HG03103 (cell line): ENCODE measurements at regions not wholly inside any gene's neighbourhood (a gene's known extent, or its start where the extent isn't known, plus 50 kb on each side); places are given as distances from the start of the nearest gene placed in this dataset.

ENCODE experiments used
- ATAC-seq: cut with Tn5 transposase; IDR thresholded peaks from one replicate; pipeline ENCODE4 v1.9.1; 2021; ENCODE audit warnings: low read depth; ENCODE audit not compliant: unreplicated experiment

DNA sequence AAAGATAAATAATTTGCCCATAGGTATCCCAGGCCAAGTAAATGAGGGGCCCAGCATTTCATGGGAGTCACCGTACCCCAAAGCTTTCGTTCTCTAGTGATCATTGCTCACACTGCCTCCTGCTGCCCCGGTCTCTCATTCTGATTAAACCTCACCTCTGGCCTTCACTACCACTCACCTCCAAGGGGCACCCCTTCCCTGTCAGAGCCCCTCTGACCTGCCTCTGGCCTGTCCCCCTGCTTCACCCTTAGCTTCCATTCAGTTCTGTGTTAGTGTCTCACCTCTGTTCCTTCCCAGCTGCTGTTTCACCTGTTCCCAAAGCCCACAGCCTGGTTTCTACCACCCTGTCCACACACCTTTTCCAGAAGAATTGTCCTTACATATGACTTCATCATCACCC is 150.3 kb upstream of the E2F8 start:
- ATAC-seq = no peak

DNA sequence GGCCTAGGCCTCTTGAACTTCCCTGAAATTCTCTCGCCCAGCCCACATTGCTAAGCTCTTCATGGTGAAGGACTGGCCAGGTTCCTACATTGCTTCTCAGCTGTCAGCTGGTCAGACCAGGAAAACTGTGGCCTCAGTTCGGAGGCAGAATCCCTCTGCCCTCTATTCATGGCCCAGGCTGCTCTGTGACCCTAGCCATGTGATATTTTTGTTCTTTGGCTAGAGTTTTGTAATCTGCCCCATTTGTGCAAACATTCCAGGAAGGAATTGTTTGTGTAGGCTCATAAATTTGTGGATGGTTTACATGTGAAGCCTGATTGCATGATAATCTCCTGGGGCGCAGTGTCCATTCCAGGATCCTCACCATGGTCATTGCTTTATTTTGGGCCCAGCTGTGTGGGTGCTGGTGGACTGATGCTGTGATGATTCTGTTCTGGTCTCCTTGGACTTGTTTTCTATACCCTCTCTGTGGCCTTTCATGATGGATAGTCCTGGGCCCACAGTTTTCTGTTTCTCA is 149.1 kb upstream of the E2F8 start:
- no peak for ATAC-seq

DNA sequence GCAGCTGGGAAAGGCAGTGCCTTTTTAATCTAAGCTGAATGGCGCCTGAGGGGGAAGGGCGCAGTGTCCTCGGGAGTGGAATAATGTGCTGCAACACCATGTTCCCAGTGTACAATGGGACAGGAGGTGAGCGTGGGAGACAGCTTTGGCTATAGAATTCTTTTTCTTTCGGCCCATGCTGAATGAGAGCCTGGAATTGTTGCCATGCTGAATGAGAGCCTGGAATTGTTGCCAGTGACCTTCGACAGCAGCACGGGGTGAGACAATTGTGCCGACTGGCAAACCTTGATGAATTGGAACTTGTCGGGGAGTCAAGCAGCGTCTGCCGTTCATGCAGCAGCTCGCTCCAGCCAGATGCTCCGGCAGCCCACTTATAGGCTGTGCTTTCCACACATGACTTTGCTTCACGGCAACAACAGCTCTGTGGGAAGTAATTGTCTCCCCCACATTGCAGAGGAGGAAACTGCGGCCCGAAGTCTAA is 141.4 kb upstream of the E2F8 start:
- no peak for ATAC-seq

DNA sequence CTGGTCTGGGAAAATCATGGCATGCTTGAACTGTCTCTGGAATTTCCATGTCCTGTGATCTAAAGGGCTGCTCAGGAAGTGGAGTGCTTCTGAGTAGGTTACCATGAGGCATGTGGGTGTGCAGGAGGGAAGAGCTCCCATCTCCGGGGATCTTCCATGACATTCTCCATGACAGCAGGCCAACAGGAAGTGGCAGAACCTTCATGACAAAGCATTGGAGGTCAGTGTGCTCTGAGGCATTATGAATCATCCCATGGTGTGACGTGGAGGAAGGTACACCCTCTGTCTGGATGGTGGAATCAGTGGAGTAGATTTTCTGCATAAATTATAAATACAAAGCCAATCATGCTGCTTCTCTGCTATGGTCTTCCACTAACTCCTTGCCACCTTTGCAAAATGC is 139.6 kb upstream of the E2F8 start:
- no peak for ATAC-seq

DNA sequence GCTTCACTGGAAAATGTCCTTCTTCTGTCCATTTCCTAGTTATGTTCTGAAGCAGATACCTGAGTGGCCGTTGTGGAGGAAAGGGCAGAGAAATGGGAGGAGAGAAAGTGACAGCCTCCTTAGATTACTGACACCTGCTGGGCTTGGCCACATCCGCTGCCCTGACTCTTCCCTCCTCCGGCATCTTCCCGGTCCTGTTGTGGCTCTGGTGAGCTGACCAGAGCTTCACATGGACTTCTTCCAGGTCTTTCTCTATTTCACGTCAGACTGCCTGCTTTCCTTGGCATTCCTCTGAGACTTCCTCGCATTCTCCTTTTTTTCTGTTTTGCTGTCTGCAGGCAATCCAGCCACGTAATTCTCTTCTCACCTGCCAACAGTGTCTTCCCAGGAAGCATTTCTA is 138.7 kb upstream of the E2F8 start:
- ATAC-seq = no peak

DNA sequence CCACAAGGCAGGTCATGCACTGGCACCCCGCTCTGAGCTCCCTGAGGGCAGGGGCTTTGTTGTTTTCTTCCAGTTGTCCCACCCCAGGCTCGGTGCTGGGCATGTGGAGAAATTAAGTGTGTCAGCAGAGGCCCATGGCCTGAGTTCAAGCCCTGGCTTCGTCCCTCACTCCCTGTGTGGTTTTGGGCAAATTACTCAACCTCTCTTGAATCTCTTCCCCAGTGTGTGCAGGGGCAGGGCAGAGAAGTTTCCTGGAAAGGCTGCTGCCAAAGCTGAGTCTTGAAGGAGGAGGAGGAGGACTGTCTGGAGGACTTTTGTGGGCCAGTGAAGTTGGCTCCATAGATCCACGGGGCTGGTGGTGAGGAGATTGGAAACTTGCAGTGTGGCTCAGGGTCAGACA is 138.1 kb upstream of the E2F8 start:
- no peak for ATAC-seq

DNA sequence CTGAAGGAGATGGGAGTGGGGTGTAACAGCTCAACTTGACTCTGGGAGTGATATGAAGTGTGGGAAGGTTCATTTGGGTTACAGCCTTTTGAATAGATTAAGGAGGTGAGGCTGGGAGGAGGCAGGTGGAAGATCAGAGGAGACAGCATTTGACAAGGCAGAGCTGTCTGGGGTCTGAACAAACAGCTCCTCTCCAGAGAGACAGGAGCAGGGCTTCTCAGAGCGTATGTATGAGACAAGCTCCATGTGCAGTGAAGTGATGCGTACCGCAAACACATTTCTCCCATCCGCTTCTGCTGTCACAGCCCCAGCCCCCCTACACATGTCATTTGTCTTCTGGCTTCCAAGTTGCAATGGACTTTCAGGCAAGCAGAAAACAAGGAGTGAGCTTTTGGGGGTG is 137.1 kb upstream of the E2F8 start:
- no peak for ATAC-seq

DNA sequence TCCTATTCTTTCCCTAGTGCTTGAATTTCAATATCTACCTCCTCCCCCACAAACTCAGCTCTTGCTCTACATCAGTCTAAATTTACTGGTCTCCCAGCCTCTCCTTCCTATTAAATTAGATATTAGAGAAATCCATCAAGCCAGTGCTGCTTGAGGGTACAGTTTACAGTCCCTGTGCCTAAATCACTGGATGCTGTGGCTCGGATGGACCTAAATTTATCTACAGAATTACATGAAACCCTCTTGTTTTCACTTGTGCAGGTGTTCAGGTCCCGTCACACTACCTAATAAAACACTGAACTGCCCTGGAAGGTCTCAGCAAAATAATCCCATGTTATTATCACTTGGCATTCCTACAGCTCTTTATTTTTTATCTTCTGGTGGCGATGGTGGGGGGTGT is 134.7 kb upstream of the E2F8 start:
- no peak for ATAC-seq

DNA sequence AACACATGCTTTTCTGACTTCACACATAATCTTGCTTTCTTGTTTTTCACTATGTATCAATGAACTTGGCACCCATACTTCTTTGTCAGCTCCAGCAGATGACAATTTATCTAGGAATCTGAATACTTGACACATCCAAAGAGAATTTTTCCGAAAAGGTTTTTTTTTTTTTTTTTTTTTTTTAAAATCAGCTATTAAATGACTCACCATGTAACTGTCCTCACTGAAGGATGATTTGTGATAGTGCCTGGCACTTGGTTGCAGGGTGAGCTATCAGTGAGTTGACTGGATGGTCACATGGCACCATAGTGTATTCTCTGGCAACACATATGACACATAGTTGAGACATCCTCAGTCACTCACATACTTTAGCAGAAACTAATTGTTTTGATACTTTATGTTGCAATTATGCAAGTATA is 133.4 kb upstream of the E2F8 start:
- ATAC-seq = no peak

DNA sequence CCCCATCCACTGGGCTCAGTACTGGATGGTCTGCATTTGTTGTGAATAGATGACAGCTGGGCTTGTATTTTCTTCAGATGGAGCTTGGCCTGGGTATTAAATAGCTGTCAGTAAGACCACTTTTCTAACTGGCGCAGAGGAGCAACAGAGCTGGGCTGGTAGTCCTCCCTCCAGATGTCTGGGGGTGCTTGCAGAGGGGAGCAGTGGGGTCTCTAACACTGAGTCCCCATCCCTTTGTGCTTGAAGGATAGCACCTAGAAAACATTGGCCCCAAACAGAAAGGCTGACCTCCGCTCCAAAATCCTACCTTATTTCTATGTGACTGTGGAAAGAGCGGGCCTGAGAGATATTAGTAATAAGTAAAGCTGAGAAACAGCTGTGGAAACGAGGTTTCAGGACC is 131.6 kb upstream of the E2F8 start:
- ATAC-seq = no peak

DNA sequence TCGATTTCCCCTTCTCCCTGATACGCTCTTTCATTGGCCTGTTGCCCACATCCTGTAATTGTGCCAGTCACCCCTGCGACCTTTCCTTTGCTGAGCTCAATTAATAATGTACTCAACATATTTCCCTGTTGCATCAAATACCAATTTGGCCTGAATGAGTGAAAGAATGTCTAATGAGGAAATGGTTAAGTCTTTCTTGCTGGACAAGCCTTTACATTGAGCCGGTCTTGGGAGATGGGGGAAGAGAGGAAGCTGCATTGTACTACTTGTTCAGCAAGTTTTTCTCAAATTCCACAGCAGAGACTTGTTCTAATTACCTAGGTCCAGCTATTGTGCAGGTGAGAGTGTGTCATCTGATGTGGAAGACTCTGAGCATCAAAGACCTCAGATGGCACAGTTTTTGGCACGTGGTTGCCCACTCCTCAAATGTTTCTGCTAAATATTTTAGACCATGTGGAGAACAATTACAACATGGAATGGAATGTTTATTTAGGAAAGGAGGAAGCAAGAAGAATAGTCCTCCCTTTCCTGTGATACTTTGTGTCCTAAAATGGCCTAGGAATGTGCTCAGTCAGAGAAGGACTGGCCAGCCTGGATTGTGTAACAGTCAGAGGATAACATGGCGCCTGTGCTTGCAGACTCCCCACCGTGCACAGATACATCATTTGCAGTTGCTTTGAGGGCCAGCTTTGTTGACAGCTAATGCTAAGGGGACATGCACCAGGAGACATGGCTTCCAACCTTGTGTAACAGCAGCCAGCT is 129.5 kb upstream of the E2F8 start:
- ATAC-seq = no peak

DNA sequence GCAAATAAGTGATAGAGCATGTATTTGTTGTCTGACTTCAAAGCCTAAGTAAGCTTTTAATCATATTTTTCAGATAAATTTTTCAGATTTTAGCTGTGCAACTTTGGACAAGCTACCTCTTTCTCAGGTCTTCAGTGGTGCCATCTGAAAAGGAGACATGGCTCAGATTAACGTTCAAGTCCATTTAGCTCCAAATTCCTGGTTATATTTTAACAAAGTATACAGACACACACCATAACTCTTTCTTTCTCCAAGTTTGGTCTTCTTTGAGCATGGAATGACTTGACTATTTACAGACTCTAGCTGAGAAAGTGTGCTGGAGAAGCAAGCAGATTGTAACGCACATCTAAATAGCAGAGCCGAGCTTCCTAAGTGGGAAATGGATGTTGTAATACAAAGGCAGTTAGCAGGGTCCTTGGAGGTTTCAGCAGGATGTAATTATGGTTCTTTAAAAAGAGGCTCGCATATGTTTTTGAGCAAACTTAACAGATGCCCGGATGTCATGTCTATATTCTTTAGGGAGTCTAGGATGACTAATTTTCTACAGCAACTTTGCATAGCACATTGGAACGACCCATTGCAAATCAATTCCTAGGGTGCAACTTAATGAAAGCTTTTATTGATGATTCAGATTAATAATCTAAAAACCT is 128.1 kb upstream of the E2F8 start:
- no peak for ATAC-seq

DNA sequence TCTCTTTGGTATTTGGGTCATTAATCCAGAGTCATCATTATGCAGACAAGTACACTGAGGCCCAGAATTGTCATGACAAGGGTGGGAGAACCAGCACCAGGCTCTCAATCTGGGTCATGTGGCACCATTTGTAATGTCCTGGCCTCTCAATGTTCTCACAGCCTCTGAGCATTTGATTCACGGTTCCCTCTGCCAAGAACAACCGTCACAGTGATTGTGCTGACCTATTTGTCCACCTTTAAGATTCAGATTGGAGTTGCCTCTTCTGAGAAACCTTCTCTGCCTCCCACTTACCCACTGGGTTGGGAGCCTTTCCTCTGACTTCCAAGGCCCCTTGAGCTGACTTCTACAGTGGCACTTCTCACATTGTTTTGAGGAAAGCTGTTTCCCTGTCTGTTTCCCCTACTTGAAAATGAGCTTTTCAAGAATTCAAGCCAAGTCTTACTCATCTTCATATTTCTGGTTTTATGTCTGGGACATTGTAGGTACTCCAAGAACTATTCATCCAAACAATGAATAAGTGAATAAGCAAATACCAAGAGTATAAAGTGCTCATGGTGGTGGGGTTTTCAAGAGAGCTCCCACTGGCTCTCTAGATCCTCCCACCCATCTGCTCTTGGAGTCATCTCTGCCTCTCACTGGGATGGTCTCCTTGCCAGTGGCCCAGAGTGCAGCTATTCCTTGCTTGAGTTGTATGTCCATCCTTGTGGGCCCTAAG is 126.4 kb upstream of the E2F8 start:
- no peak for ATAC-seq

DNA sequence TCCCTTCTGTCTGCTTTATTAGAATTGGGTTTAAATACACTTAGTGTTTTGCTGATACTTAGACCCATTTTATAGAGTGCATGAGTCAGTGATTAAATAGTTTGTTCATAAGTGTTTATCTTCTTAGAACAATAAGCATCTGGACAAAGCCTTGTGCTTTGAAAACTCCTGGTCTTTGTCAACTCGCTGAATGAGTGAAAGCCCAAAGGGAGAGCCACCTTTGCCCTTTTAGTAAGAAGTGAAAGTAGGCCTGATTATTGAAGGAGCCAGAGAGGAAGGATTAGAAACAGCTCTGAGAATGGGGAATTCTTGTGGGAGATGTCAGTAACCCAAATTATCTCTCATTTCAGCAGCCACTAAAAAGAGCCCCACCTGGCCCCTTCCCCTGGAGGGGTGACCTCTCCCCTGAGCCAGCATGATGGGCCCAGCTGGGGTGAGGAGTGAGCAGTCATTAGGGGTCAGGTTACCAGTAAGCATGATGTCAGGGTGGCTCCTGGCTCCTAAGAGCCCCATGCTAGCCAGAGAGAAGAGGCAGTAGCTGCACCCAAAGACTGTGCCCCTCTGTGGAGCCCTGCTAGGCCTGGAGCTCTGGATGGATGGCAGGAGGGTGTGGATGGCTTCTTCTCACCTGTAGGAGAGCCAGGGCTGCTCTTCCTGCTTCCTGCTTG is 125.1 kb upstream of the E2F8 start:
- no peak for ATAC-seq

DNA sequence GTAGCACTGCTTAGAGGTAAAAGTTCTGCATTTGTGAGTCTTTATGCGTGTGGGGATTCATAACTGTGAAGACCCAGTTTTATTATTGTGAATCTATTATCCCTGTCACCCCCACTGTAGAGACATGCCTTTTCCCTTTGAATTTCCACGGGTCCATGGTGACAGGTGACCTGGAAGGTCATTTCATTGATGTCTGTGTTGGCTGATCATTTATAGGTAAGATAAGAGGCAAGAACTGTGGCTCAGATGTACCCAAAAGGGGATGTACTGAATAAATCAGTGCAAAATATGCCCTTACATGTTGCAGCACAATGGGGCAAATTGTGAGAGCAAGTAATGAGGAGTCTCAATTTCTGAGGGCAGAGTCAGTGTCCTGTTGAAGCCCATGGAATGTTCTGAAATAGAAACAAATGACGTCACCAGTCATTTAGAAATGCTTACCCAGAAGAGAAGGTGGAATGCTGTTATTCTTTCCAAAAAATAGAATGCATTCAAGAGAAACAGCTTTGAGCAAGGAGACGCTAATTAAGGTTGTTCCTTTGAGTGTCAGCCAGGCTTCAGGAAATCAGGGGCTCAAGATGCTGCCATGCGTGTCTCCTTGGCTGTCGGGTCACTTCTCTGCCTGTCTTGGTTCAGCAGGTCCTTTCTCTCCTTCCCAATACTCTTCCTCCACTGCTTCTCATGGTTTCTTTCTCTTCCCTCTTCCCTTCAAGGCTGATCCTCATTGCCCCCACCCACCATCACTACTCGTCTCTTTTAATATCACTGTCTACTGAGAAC is 118.7 kb upstream of the E2F8 start:
- no peak for ATAC-seq

DNA sequence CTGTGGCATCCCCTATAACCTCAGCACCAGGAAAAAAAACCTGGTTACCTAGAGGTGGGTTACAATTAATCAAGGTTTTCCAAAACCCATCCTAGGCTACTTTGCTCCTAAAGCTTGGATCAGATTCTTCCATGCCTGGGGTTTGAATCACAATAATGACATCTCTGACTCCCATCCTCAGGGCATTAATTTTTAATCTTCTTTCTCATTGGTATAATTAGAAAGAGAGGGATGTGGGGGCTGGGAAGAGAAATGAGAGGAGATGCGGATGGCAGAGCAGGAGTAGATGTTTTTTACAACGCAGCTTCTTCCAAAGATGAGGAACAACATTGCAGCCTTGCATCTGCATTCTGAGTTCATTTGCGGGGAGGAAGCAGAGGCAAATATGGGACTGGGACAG is 117.2 kb upstream of the E2F8 start:
- ATAC-seq = no peak

DNA sequence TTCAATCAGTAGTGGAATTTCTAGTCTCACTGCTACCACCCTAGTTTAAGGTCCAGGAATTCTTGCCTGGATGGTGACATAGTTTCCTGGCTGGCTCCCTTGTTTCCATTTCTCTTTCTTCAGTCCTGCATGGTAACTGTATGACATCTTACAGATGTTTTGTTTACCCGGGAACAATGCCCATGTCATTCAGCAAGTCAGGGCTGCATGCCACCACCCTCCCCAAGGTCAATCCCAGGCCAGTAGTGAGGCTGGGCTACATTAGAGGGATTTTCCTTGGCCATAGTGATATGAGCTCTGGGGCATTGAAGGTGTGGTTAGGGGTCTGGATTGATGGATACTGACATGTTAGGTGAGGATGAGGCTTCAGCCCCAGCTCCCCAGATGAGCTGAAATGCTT is 114.9 kb upstream of the E2F8 start:
- no peak for ATAC-seq

DNA sequence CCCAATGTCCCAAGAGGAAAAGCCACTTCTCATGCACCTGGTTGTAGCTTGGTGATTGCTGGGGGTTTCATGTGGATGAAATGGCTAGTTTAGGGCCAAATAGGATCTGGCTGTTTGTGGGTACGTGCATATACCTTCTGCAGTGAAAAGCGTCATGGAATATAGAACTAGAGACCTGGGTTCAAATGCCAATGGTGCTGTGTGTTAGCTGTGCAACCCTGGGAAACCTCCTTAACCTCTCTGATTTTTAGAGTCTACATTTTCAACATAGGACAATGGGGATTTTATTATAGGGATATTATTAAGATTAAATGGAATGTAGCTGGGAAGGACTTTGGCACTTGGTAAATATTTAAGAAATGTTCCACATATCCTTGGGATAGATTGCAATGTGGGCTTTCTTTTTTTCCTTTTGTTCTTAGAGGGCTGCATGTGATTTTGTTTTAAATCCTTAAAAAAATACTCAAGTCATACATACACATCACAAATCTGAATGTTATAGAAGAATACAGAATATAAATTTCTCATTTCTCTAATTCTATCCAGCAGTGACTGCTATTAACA is 112.6 kb upstream of the E2F8 start:
- ATAC-seq = no peak

DNA sequence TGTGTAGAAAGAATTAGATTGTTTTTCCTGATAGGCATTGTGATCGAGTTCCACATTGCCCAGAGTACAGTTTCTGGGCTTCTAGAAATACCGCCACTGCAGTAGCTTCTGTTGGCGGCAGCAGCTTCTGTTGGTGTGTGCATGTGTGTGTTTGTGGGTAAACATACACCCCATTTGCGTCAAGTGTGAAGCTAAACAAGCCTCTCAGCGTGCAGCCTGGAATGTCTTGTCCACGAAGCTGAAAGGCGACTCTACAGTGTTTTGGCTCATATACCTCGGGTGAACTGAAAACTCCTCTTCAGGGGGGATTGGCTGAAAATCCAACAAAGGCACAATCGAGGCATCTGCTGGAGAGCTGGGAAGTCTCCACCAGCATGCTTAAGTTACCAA is 112.0 kb upstream of the E2F8 start:
- no peak for ATAC-seq
